ENCODE measurements at regions not wholly inside any gene's neighbourhood (a gene's known extent, or its start where the extent isn't known, plus 50 kb on each side); places are given as distances from the start of the nearest gene placed in this dataset.

- POLR2A ChIA-PET (ENCODE audit: unreplicated experiment) = no interaction called here
- Histone ChIP-seq H3K9me3 (ENCODE audit: insufficient read depth, low read depth) (no peaks in the 10 kb centered on the region), H3K9me2 (ENCODE audit: insufficient read depth) (no peaks in the 10 kb centered on the region), H3K27me3 (ENCODE audit: insufficient read depth, low read depth) (no peaks in the 10 kb centered on the region), H3K36me3 (ENCODE audit: low read depth) (no peaks in the 10 kb centered on the region), H4K20me1 (ENCODE audit: insufficient read depth) (no peaks in the 10 kb centered on the region), H3K27ac (no peak overlapping the region), H3F3A (ENCODE audit: insufficient read depth, low read depth) (no peaks in the 10 kb centered on the region), H3K4me1 (replicated peaks; ENCODE audit: insufficient read depth) (no peaks in the 10 kb centered on the region), H3K4me2 (no peak overlapping the region), H2AFZ (no peak overlapping the region), H3K79me2 (ENCODE audit: low read depth) (no peaks in the 10 kb centered on the region), H3K4me3 (no peak overlapping the region)
- intact Hi-C loops (cut with micrococcal nuclease; ENCODE audit: unreplicated experiment) = no loop called here
- no peak for DNase-seq
- TF ChIP-seq CTCF (conservative IDR thresholded peaks at IDR 0.05) = no peak
- no peak for TF ChIP-seq EZH2 (IDR thresholded peaks at IDR 0.05; ENCODE audit: low read depth)
- CTCF ChIA-PET = no interaction called here
- no TSS peak for BruUV-seq (replicated peaks)
These were observed 111.6 kb upstream of the CXCL13 start for GRCh38 chr4:77493829-77494551.

GRCh38 chr4:77496457-77496856 is 109.2 kb upstream of the CXCL13 start:
- no peaks in the 10 kb centered on the region for H3K27me3 ChIP-seq (ENCODE audit: insufficient read depth, low read depth)
- TF ChIP-seq EZH2 (IDR thresholded peaks at IDR 0.05; ENCODE audit: low read depth) (no peak), CTCF (conservative IDR thresholded peaks at IDR 0.05) (no peak)
- no peaks in the 10 kb centered on the region for H3K9me3 ChIP-seq (ENCODE audit: insufficient read depth, low read depth)
- no peak overlapping the region for H3K4me2 ChIP-seq
- H3K9me2 ChIP-seq (ENCODE audit: insufficient read depth) = no peaks in the 10 kb centered on the region
- no peaks in the 10 kb centered on the region for H4K20me1 ChIP-seq (ENCODE audit: insufficient read depth)
- no peak for DNase-seq
- H3F3A ChIP-seq (ENCODE audit: insufficient read depth, low read depth) = no peaks in the 10 kb centered on the region
- no peaks in the 10 kb centered on the region for H3K4me1 ChIP-seq (replicated peaks; ENCODE audit: insufficient read depth)
- no peak overlapping the region for H2AFZ ChIP-seq
- no peak overlapping the region for H3K27ac ChIP-seq
- ChIA-PET CTCF (interaction anchor here (0.6 kb wide), 1 partner anchor 103 kb away, joined by 3 read pairs; no protein-coding TSS in a partner anchor), POLR2A (ENCODE audit: unreplicated experiment) (no interaction called here)
- no peaks in the 10 kb centered on the region for H3K36me3 ChIP-seq (ENCODE audit: low read depth)
- H3K79me2 ChIP-seq (ENCODE audit: low read depth) = no peaks in the 10 kb centered on the region
- BruUV-seq (replicated peaks) = no TSS peak
- intact Hi-C loops (cut with micrococcal nuclease; ENCODE audit: unreplicated experiment) = no loop called here
- H3K4me3 ChIP-seq = no peak overlapping the region

- BruUV-seq (replicated peaks) = no TSS peak
- Histone ChIP-seq H3K9me3 (ENCODE audit: insufficient read depth, low read depth) (no peaks in the 10 kb centered on the region), H2AFZ (no peak overlapping the region), H3K4me2 (no peak overlapping the region), H4K20me1 (ENCODE audit: insufficient read depth) (no peaks in the 10 kb centered on the region), H3K4me1 (replicated peaks; ENCODE audit: insufficient read depth) (no peaks in the 10 kb centered on the region), H3K79me2 (ENCODE audit: low read depth) (no peaks in the 10 kb centered on the region), H3K27ac (no peak overlapping the region), H3K4me3 (no peak overlapping the region), H3K36me3 (ENCODE audit: low read depth) (no peaks in the 10 kb centered on the region), H3F3A (ENCODE audit: insufficient read depth, low read depth) (no peaks in the 10 kb centered on the region), H3K9me2 (ENCODE audit: insufficient read depth) (no peaks in the 10 kb centered on the region), H3K27me3 (ENCODE audit: insufficient read depth, low read depth) (no peaks in the 10 kb centered on the region)
- peak in 1 of 2 experiments; percentile 1 for DNase-seq
- ChIA-PET POLR2A (ENCODE audit: unreplicated experiment) (no interaction called here), CTCF (no interaction called here)
- intact Hi-C loops (cut with micrococcal nuclease; ENCODE audit: unreplicated experiment) = no loop called here
- no peak for TF ChIP-seq EZH2 (IDR thresholded peaks at IDR 0.05; ENCODE audit: low read depth)
- no peak for TF ChIP-seq CTCF (conservative IDR thresholded peaks at IDR 0.05)
These were observed 104.8 kb upstream of the CXCL13 start for GRCh38 chr4:77500801-77501200.

Data from PC-9 (cell line).